Calu3 (cell line): ENCODE measurements at regions not wholly inside any gene's neighbourhood (a gene's known extent, or its start where the extent isn't known, plus 50 kb on each side); places are given as distances from the start of the nearest gene placed in this dataset.

Experiments
- BruUV-seq: library from RNA; stranded (reverse); fragments of 400-500 nt; replicated peaks from 2 replicates; lab custom pipeline; 2021; lab: Mats Ljungman, UMichigan
- CTCF ChIA-PET: fragments of 300-600 bp; sonication (Branson Sonifier 250); formaldehyde crosslinking; loops from one replicate; lab custom pipeline; 2022; ENCODE audit warnings: antibody characterized with exemption; lab: Charles Lee
- DNase-seq: peaks from one replicate; pipeline ENCODE4 v3.0.0; 2022
- H3K27ac Mint-ChIP-seq: one replicate; pipeline ENCODE4 v1.8.0; 2022; ENCODE audit warnings: mixed read lengths; ENCODE audit not compliant: unreplicated experiment
- H3K27me3 Mint-ChIP-seq: one replicate; pipeline ENCODE4 v1.8.0; 2022; ENCODE audit warnings: mixed read lengths; ENCODE audit not compliant: unreplicated experiment
- H3K36me3 Mint-ChIP-seq: one replicate; pipeline ENCODE4 v1.8.0; 2022; ENCODE audit warnings: mild to moderate bottlenecking, moderate library complexity, mixed read lengths; ENCODE audit not compliant: insufficient read depth, unreplicated experiment
- H3K4me1 Mint-ChIP-seq: one replicate; pipeline ENCODE4 v1.8.0; 2022; ENCODE audit warnings: mild to moderate bottlenecking, low read depth, mixed read lengths; ENCODE audit not compliant: unreplicated experiment
- H3K4me3 Mint-ChIP-seq: one replicate; pipeline ENCODE4 v1.8.0; 2022; ENCODE audit warnings: mild to moderate bottlenecking, low read depth, moderate library complexity, mixed read lengths; ENCODE audit not compliant: unreplicated experiment
- H3K9me3 Mint-ChIP-seq: one replicate; pipeline ENCODE4 v1.8.0; 2022; ENCODE audit warnings: low read depth, mixed read lengths; ENCODE audit not compliant: unreplicated experiment
- CTCF ChIP-seq: fragments of 200-600 bp; IDR thresholded peaks from one replicate; pipeline ENCODE4 v1.8.0; 2022; ENCODE audit warnings: antibody characterized with exemption; ENCODE audit not compliant: unreplicated experiment
- intact Hi-C: fragments of 100-400 bp; cut with micrococcal nuclease; formaldehyde crosslinking; loops from one replicate; pipeline ENCODE4 v1.10.0; 2022; ENCODE audit not compliant: unreplicated experiment

- Mint-ChIP-seq H3K27me3 (peaks cover 15% of the 10 kb centered on the region), H3K4me1 (no peaks in the 10 kb centered on the region), H3K9me3 (peaks cover 9% of the 10 kb centered on the region), H3K27ac (no peak overlapping the region), H3K4me3 (no peak overlapping the region), H3K36me3 (no peaks in the 10 kb centered on the region)
- intact Hi-C loops: no loop called here
- no TSS peak for BruUV-seq
- CTCF ChIA-PET: no interaction called here
- no peak for DNase-seq
- no peak for TF ChIP-seq CTCF
Observed at GRCh38 chr6:167551628-167552257, 226.9 kb downstream of the TTLL2 start.

- no peak for TF ChIP-seq CTCF
- BruUV-seq: no TSS peak
- DNase-seq: no peak
- Mint-ChIP-seq H3K4me1 (no peaks in the 10 kb centered on the region), H3K36me3 (no peaks in the 10 kb centered on the region), H3K27ac (no peak overlapping the region), H3K27me3 (peaks cover 15% of the 10 kb centered on the region), H3K4me3 (no peak overlapping the region), H3K9me3 (peaks cover 9% of the 10 kb centered on the region)
- intact Hi-C loops: no loop called here
- CTCF ChIA-PET: no interaction called here
Observed at GRCh38 chr6:167552258-167552630, 227.4 kb downstream of the TTLL2 start.

- no peak overlapping the region for H3K27ac Mint-ChIP-seq
- DNase-seq: no peak
- H3K36me3 Mint-ChIP-seq: no peaks in the 10 kb centered on the region
- peaks cover 15% of the 10 kb centered on the region for H3K27me3 Mint-ChIP-seq
- no TSS peak for BruUV-seq
- H3K4me3 Mint-ChIP-seq: no peak overlapping the region
- peaks cover 9% of the 10 kb centered on the region for H3K9me3 Mint-ChIP-seq
- no peaks in the 10 kb centered on the region for H3K4me1 Mint-ChIP-seq
- intact Hi-C loops: no loop called here
- CTCF ChIA-PET: no interaction called here
- TF ChIP-seq CTCF: no peak
Observed at GRCh38 chr6:167552961-167553735, 228.3 kb downstream of the TTLL2 start.

- no peak for DNase-seq
- intact Hi-C loops: no loop called here
- H3K27me3 Mint-ChIP-seq: peaks cover 15% of the 10 kb centered on the region
- CTCF ChIA-PET: no interaction called here
- H3K4me3 Mint-ChIP-seq: no peak overlapping the region
- no peak overlapping the region for H3K27ac Mint-ChIP-seq
- peaks cover 9% of the 10 kb centered on the region for H3K9me3 Mint-ChIP-seq
- no peaks in the 10 kb centered on the region for H3K36me3 Mint-ChIP-seq
- no TSS peak for BruUV-seq
- no peaks in the 10 kb centered on the region for H3K4me1 Mint-ChIP-seq
- TF ChIP-seq CTCF: no peak
Observed at GRCh38 chr6:167553736-167554119, 228.8 kb downstream of the TTLL2 start.
